ENCODE measurements at regions not wholly inside any gene's neighbourhood (a gene's known extent, or its start where the extent isn't known, plus 50 kb on each side); places are given as distances from the start of the nearest gene placed in this dataset.

GRCh38 chr10:130631142-130632096, 495.2 kb downstream of the GLRX3 start:
- Histone ChIP-seq H3K36me3 (no peaks in the 10 kb centered on the region), H3K4me3 (no peak overlapping the region), H3K4me1 (peaks cover 0 to 39% (median 20%) of the 10 kb centered on the region in 6 donors), H3K27me3 (replicated peaks in 1 of 7) (no peaks in the 10 kb centered on the region), H3K27ac (peak overlapping the region; percentile 31 to 72 (median 64)), H3K9me3 (no peaks in the 10 kb centered on the region)
- TF ChIP-seq POLR2AphosphoS5 (IDR thresholded peaks at IDR 0.05), result peak in 1 of 3 donors; percentile 73
- TF ChIP-seq POLR2A (IDR thresholded peaks at IDR 0.05), result no peak
- intact Hi-C loops (cut with DNase I; ENCODE audit: low total_unique reads), result no loop called here
- WGBS, 5 donors, result 11 to 15% (median 13%) methylated on average over 10 of the region's 10 CpGs
- DNase-seq, result no peak

- H3K27me3 ChIP-seq (replicated peaks in 1 of 7), result peaks cover 0 to 4% (median 0%) of the 10 kb centered on the region in 7 donors
- 16 to 31% (median 19%) methylated on average over 4 of the region's 4 CpGs for WGBS, 5 donors
- peaks cover 0 to 46% (median 22%) of the 10 kb centered on the region in 6 donors for H3K4me1 ChIP-seq
- DNase-seq, result no peak
- no peak overlapping the region for H3K4me3 ChIP-seq
- no peak for TF ChIP-seq CTCF (IDR thresholded peaks at IDR 0.05 in 8 of 11, conservative IDR thresholded peaks at IDR 0.05 in 3 of 11)
- TF ChIP-seq POLR2A (IDR thresholded peaks at IDR 0.05), result no peak
- no peak for TF ChIP-seq POLR2AphosphoS5 (IDR thresholded peaks at IDR 0.05)
- intact Hi-C loops (cut with DNase I; ENCODE audit: low total_unique reads), result no loop called here
- H3K27ac ChIP-seq, result no peak overlapping the region
- H3K9me3 ChIP-seq, result no peaks in the 10 kb centered on the region
- H3K36me3 ChIP-seq, result no peaks in the 10 kb centered on the region
Measured at GRCh38 chr10:130634816-130635215, 498.6 kb downstream of the GLRX3 start.

GRCh38 chr10:130635528-130635927, 499.3 kb downstream of the GLRX3 start:
- H3K36me3 ChIP-seq, result no peaks in the 10 kb centered on the region
- peaks cover 0 to 4% (median 0%) of the 10 kb centered on the region in 7 donors for H3K27me3 ChIP-seq (replicated peaks in 1 of 7)
- intact Hi-C loops (cut with DNase I; ENCODE audit: low total_unique reads), result no loop called here
- DNase-seq, result no peak
- no peak for TF ChIP-seq POLR2AphosphoS5 (IDR thresholded peaks at IDR 0.05)
- TF ChIP-seq POLR2A (IDR thresholded peaks at IDR 0.05), result no peak
- no peak for TF ChIP-seq CTCF (IDR thresholded peaks at IDR 0.05 in 8 of 11, conservative IDR thresholded peaks at IDR 0.05 in 3 of 11)
- H3K9me3 ChIP-seq, result no peaks in the 10 kb centered on the region
- 62 to 74% (median 63%) methylated on average over 9 of the region's 9 CpGs for WGBS, 5 donors
- H3K27ac ChIP-seq, result no peak overlapping the region
- no peak overlapping the region for H3K4me3 ChIP-seq
- peaks cover 0 to 46% (median 21%) of the 10 kb centered on the region in 6 donors for H3K4me1 ChIP-seq

GRCh38 chr10:130636313-130636930, 500.2 kb downstream of the GLRX3 start:
- no peak for DNase-seq
- 16 to 36% (median 27%) methylated on average over 6 of the region's 6 CpGs for WGBS, 5 donors
- Histone ChIP-seq H3K27ac (peak overlapping the region in 1 of 8 donors; percentile 33), H3K27me3 (replicated peaks in 1 of 7) (peaks cover 0 to 4% (median 0%) of the 10 kb centered on the region in 7 donors), H3K9me3 (no peaks in the 10 kb centered on the region), H3K4me3 (no peak overlapping the region), H3K36me3 (no peaks in the 10 kb centered on the region), H3K4me1 (peaks cover 0 to 40% (median 18%) of the 10 kb centered on the region in 6 donors)
- TF ChIP-seq CTCF (IDR thresholded peaks at IDR 0.05 in 8 of 11, conservative IDR thresholded peaks at IDR 0.05 in 3 of 11) (no peak), POLR2AphosphoS5 (IDR thresholded peaks at IDR 0.05) (no peak), POLR2A (IDR thresholded peaks at IDR 0.05) (no peak)
- intact Hi-C loops (cut with DNase I; ENCODE audit: low total_unique reads), result no loop called here
